ENCODE measurements at regions not wholly inside any gene's neighbourhood (a gene's known extent, or its start where the extent isn't known, plus 50 kb on each side); places are given as distances from the start of the nearest gene placed in this dataset.
"Not testable (repeated sequence)": the region's sequence is repeated elsewhere in the genome, so short reads cannot be mapped to it uniquely, and the experiment has no call there.

GRCh38 chr11:33455867-33456463, 198.8 kb downstream of the HIPK3 start:
- DNase-seq = no peak

- DNase-seq = peak; percentile 94
Observed at GRCh38 chr11:33454264-33454663, 197.1 kb downstream of the HIPK3 start.

GRCh38 chr11:33452836-33453624, 195.8 kb downstream of the HIPK3 start:
- no peak for DNase-seq

- no peak for DNase-seq
Observed at GRCh38 chr11:33451364-33451763, 194.2 kb downstream of the HIPK3 start.

GRCh38 chr11:33449798-33450197, 192.6 kb downstream of the HIPK3 start:
- no peak for DNase-seq

- DNase-seq = no peak
Observed at GRCh38 chr11:33448461-33449130, 191.4 kb downstream of the HIPK3 start.

GRCh38 chr11:33445761-33446161, 188.6 kb downstream of the HIPK3 start:
- no peak for DNase-seq

GRCh38 chr11:33444835-33445594, 187.8 kb downstream of the HIPK3 start:
- no peak for DNase-seq

- no peak for DNase-seq
Observed at GRCh38 chr11:33443684-33444083, 186.5 kb downstream of the HIPK3 start.

- no peak for DNase-seq
Observed at GRCh38 chr11:33438301-33438700, 181.1 kb downstream of the HIPK3 start.

GRCh38 chr11:33437529-33437928, 180.3 kb downstream of the HIPK3 start:
- DNase-seq = no peak

- DNase-seq = no peak
Observed at GRCh38 chr11:33435216-33435615, 178.0 kb downstream of the HIPK3 start.

GRCh38 chr11:33434294-33434693, 177.1 kb downstream of the HIPK3 start:
- no peak for DNase-seq

GRCh38 chr11:33428435-33428834, 171.3 kb downstream of the HIPK3 start:
- DNase-seq = not testable (repeated sequence)

GRCh38 chr11:33420959-33421566, 163.9 kb downstream of the HIPK3 start:
- DNase-seq = no peak

GRCh38 chr11:33419924-33420323, 162.7 kb downstream of the HIPK3 start:
- no peak for DNase-seq

GRCh38 chr11:33417121-33417520, 159.9 kb downstream of the HIPK3 start:
- no peak for DNase-seq

- no peak for DNase-seq
Observed at GRCh38 chr11:33413301-33413700, 156.1 kb downstream of the HIPK3 start.

- DNase-seq = no peak
Observed at GRCh38 chr11:33412241-33412640, 155.1 kb downstream of the HIPK3 start.

GRCh38 chr11:33411751-33412150, 154.6 kb downstream of the HIPK3 start:
- no peak for DNase-seq

GRCh38 chr11:33410086-33410765, 153.0 kb downstream of the HIPK3 start:
- no peak for DNase-seq
